SK-N-SH treated with all-trans-retinoic acid at 6 μM for 48 hours (cell line): ENCODE measurements at regions not wholly inside any gene's neighbourhood (a gene's known extent, or its start where the extent isn't known, plus 50 kb on each side); places are given as distances from the start of the nearest gene placed in this dataset.

Source experiments
- CSRNP3 ChIP-seq: fragments of 250-450 bp; sonication (Bioruptor Pico); IDR thresholded peaks from 2 replicates; pipeline ENCODE4 v1.5.1; 2021; ENCODE audit warnings: mild to moderate bottlenecking, moderate library complexity
- GLIS3 ChIP-seq: fragments of 250-450 bp; sonication (Bioruptor Pico); IDR thresholded peaks from 2 replicates; pipeline ENCODE4 v1.5.0; 2020; ENCODE audit warnings: mild to moderate bottlenecking, moderate library complexity
- ISL1 ChIP-seq: fragments of 250-450 bp; sonication (Bioruptor Pico); IDR thresholded peaks from 2 replicates; pipeline ENCODE4 v2.1.2; 2022; ENCODE audit warnings: mild to moderate bottlenecking, moderate library complexity
- OSR1 ChIP-seq: fragments of 250-450 bp; sonication (Bioruptor Pico); IDR thresholded peaks from 2 replicates; pipeline ENCODE4 v1.8.0; 2022; ENCODE audit warnings: moderate library complexity, mild to moderate bottlenecking, inconsistent platforms
- TCF4 ChIP-seq: fragments of 250-450 bp; sonication (Bioruptor Pico); IDR thresholded peaks from 2 replicates; pipeline ENCODE4 v1.8.0; 2021; ENCODE audit warnings: mild to moderate bottlenecking, moderate library complexity, borderline replicate concordance
- TOX ChIP-seq: fragments of 250-450 bp; sonication (Bioruptor Pico); IDR thresholded peaks from 2 replicates; pipeline ENCODE4 v1.8.0; 2021; ENCODE audit warnings: mild to moderate bottlenecking, moderate library complexity, borderline replicate concordance
- ZC3H10 ChIP-seq: fragments of 250-450 bp; sonication (Bioruptor Pico); IDR thresholded peaks from 2 replicates; pipeline ENCODE4 v1.5.1; 2021; ENCODE audit warnings: mild to moderate bottlenecking, moderate library complexity
- ZFP3 ChIP-seq: fragments of 250-450 bp; sonication (Bioruptor Pico); IDR thresholded peaks from 2 replicates; pipeline ENCODE4 v1.5.0; 2020; ENCODE audit warnings: mild to moderate bottlenecking, moderate library complexity
- ZFP30 ChIP-seq: fragments of 450-650 bp; formaldehyde crosslinking; IDR thresholded peaks from 2 replicates; pipeline ENCODE4 v1.5.0; 2022; ENCODE audit warnings: mild to moderate bottlenecking, moderate library complexity
- ZNF70 ChIP-seq: fragments of 450-650 bp; formaldehyde crosslinking; IDR thresholded peaks from 2 replicates; pipeline ENCODE4 v1.5.0; 2020; ENCODE audit warnings: mild to moderate bottlenecking, moderate library complexity
- TF ChIP-seq, protein P1 (sequence below): fragments of 250-450 bp; sonication (Bioruptor Pico); IDR thresholded peaks from 2 replicates; pipeline ENCODE4 v1.5.1; 2020; ENCODE audit warnings: low read depth, mild to moderate bottlenecking, moderate library complexity
- TF ChIP-seq, protein P2 (sequence below): fragments of 250-450 bp; sonication (Bioruptor Pico); IDR thresholded peaks from 2 replicates; pipeline ENCODE4 v1.8.0; 2020; ENCODE audit warnings: mild to moderate bottlenecking, moderate library complexity, borderline replicate concordance

GRCh38 chr11:41947392-41947791 is 487.9 kb upstream of the LRRC4C start:
- TF ChIP-seq, protein P1, sequence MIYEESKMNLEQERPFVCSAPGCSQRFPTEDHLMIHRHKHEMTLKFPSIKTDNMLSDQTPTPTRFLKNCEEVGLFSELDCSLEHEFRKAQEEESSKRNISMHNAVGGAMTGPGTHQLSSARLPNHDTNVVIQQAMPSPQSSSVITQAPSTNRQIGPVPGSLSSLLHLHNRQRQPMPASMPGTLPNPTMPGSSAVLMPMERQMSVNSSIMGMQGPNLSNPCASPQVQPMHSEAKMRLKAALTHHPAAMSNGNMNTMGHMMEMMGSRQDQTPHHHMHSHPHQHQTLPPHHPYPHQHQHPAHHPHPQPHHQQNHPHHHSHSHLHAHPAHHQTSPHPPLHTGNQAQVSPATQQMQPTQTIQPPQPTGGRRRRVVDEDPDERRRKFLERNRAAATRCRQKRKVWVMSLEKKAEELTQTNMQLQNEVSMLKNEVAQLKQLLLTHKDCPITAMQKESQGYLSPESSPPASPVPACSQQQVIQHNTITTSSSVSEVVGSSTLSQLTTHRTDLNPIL (CRISPR knock-in tag) = no peak
- TF ChIP-seq TOX (CRISPR knock-in tag) = no peak
- TF ChIP-seq CSRNP3 (CRISPR knock-in tag) = no peak
- no peak for TF ChIP-seq ZNF70
- no peak for TF ChIP-seq ZFP3 (CRISPR knock-in tag)
- TF ChIP-seq, protein P2, sequence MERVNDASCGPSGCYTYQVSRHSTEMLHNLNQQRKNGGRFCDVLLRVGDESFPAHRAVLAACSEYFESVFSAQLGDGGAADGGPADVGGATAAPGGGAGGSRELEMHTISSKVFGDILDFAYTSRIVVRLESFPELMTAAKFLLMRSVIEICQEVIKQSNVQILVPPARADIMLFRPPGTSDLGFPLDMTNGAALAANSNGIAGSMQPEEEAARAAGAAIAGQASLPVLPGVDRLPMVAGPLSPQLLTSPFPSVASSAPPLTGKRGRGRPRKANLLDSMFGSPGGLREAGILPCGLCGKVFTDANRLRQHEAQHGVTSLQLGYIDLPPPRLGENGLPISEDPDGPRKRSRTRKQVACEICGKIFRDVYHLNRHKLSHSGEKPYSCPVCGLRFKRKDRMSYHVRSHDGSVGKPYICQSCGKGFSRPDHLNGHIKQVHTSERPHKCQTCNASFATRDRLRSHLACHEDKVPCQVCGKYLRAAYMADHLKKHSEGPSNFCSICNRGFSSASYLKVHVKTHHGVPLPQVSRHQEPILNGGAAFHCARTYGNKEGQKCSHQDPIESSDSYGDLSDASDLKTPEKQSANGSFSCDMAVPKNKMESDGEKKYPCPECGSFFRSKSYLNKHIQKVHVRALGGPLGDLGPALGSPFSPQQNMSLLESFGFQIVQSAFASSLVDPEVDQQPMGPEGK = no peak
- no peak for TF ChIP-seq ZFP30 (CRISPR knock-in tag)
- TF ChIP-seq TCF4 (CRISPR knock-in tag) = no peak
- no peak for TF ChIP-seq GLIS3 (CRISPR knock-in tag)
- no peak for TF ChIP-seq ZC3H10 (CRISPR knock-in tag)
- TF ChIP-seq OSR1 (CRISPR knock-in tag) = no peak
- no peak for TF ChIP-seq ISL1
